Breast epithelium (tissue), 4 donors: ENCODE measurements at regions not wholly inside any gene's neighbourhood (a gene's known extent, or its start where the extent isn't known, plus 50 kb on each side); places are given as distances from the start of the nearest gene placed in this dataset.

Experiments used
- DNase-seq, 2 donors: peaks; one replicate each; pipeline ENCODE4 v3.0.0-alpha.2; 2019; ENCODE audit warnings: low spot score in 2 of 2
- H3K27ac ChIP-seq, 2 donors: fragments of 200-600 bp; sonication (generic) in 1 of 2; one replicate each; pipeline ENCODE4 v1.5.1; 2016 to 2019; ENCODE audit warnings: mild to moderate bottlenecking in 1 of 2
- H3K27me3 ChIP-seq, 2 donors: fragments of 200-600 bp; sonication (generic) in 1 of 2; one replicate each; pipeline versions ENCODE4 v1.5.1 to v1.6.0; 2017 to 2019; ENCODE audit warnings: control low read depth in 1 of 2, mild to moderate bottlenecking in 1 of 2
- H3K36me3 ChIP-seq: fragments of 200-600 bp; one replicate; pipeline ENCODE4 v1.5.1; 2019
- H3K4me1 ChIP-seq, 2 donors: fragments of 200-600 bp; sonication (generic); one replicate each; pipeline ENCODE4 v1.5.1; 2016 to 2019; ENCODE audit warnings: control low read depth in 1 of 2
- H3K4me3 ChIP-seq, 3 donors: fragments of 200-600 bp; sonication (generic); 1 replicate in 2 of 3; 2 replicates in 1 of 3; pipeline ENCODE4 v1.5.1; 2016 to 2019; ENCODE audit warnings: mild to moderate bottlenecking in 3 of 3, moderate library complexity in 2 of 3
- H3K9me3 ChIP-seq, 2 donors: fragments of 200-600 bp; sonication (generic) in 1 of 2; one replicate each; pipeline ENCODE4 v1.5.1; 2016 to 2019; ENCODE audit warnings: control low read depth in 1 of 2
- CTCF ChIP-seq, 3 donors: fragments of 450-650 bp; IDR thresholded peaks; one replicate each; pipeline ENCODE4 v1.5.1; 2016 to 2017; ENCODE audit warnings: antibody characterized with exemption in 3 of 3, mild to moderate bottlenecking in 3 of 3, moderate library complexity in 3 of 3
- POLR2A ChIP-seq: fragments of 450-650 bp; IDR thresholded peaks from one replicate; pipeline ENCODE4 v1.6.1; 2016; ENCODE audit warnings: antibody characterized with exemption, mild to moderate bottlenecking, moderate library complexity
- POLR2AphosphoS5 ChIP-seq, 3 donors: sonication (generic); formaldehyde crosslinking; IDR thresholded peaks; one replicate each; pipeline ENCODE4 v1.6.1; 2017; ENCODE audit warnings: antibody characterized with exemption in 3 of 3
- intact Hi-C: fragments of 100-400 bp; cut with DNase I; formaldehyde crosslinking; loops from one replicate; pipeline ENCODE4 v1.15.1; 2023; ENCODE audit warnings: low total_unique reads

- peaks cover 0 to 6% of the 10 kb centered on the region in 2 donors for H3K9me3 ChIP-seq
- DNase-seq: no peak
- H3K36me3 ChIP-seq: no peaks in the 10 kb centered on the region
- peaks cover 0 to 4% of the 10 kb centered on the region in 2 donors for H3K27me3 ChIP-seq
- no peaks in the 10 kb centered on the region for H3K4me1 ChIP-seq
- H3K4me3 ChIP-seq: no peak overlapping the region
- no peak overlapping the region for H3K27ac ChIP-seq
- no peak for TF ChIP-seq POLR2AphosphoS5 (IDR thresholded peaks at IDR 0.05)
- TF ChIP-seq CTCF (IDR thresholded peaks at IDR 0.05): no peak
- TF ChIP-seq POLR2A: no peak
- intact Hi-C loops: no loop called here
Measured at GRCh38 chrX:45309801-45310200, 109.1 kb upstream of the DIPK2B start.

- Histone ChIP-seq H3K9me3 (no peaks in the 10 kb centered on the region), H3K36me3 (no peaks in the 10 kb centered on the region), H3K4me1 (no peaks in the 10 kb centered on the region), H3K4me3 (no peak overlapping the region), H3K27ac (no peak overlapping the region), H3K27me3 (peaks cover 0 to 5% of the 10 kb centered on the region in 2 donors)
- intact Hi-C loops: no loop called here
- TF ChIP-seq CTCF (IDR thresholded peaks at IDR 0.05): no peak
- TF ChIP-seq POLR2A: no peak
- no peak for TF ChIP-seq POLR2AphosphoS5 (IDR thresholded peaks at IDR 0.05)
- DNase-seq: no peak
Measured at GRCh38 chrX:45309096-45309495, 108.4 kb upstream of the DIPK2B start.

GRCh38 chrX:45306794-45307193 lies 106.1 kb upstream of the DIPK2B start:
- Histone ChIP-seq H3K36me3 (peaks cover 10% of the 10 kb centered on the region), H3K4me3 (no peak overlapping the region), H3K9me3 (no peaks in the 10 kb centered on the region), H3K27me3 (peaks cover 0 to 11% of the 10 kb centered on the region in 2 donors), H3K27ac (no peak overlapping the region), H3K4me1 (no peaks in the 10 kb centered on the region)
- TF ChIP-seq POLR2A: no peak
- no peak for TF ChIP-seq POLR2AphosphoS5 (IDR thresholded peaks at IDR 0.05)
- TF ChIP-seq CTCF (IDR thresholded peaks at IDR 0.05): no peak
- DNase-seq: no peak
- intact Hi-C loops: no loop called here

- DNase-seq: no peak
- no peak overlapping the region for H3K4me3 ChIP-seq
- no peaks in the 10 kb centered on the region for H3K4me1 ChIP-seq
- TF ChIP-seq POLR2AphosphoS5 (IDR thresholded peaks at IDR 0.05) (no peak), POLR2A (no peak), CTCF (IDR thresholded peaks at IDR 0.05) (no peak)
- H3K27me3 ChIP-seq: peaks cover 0 to 40% of the 10 kb centered on the region in 2 donors
- H3K27ac ChIP-seq: no peak overlapping the region
- peaks cover 10% of the 10 kb centered on the region for H3K36me3 ChIP-seq
- intact Hi-C loops: no loop called here
- H3K9me3 ChIP-seq: no peaks in the 10 kb centered on the region
Measured at GRCh38 chrX:45300638-45301037, 100.0 kb upstream of the DIPK2B start.

GRCh38 chrX:45295259-45295986 lies 94.7 kb upstream of the DIPK2B start:
- peaks cover 0 to 42% of the 10 kb centered on the region in 2 donors for H3K27me3 ChIP-seq
- H3K9me3 ChIP-seq: no peaks in the 10 kb centered on the region
- H3K27ac ChIP-seq: no peak overlapping the region
- H3K4me3 ChIP-seq: no peak overlapping the region
- DNase-seq: no peak
- TF ChIP-seq CTCF (IDR thresholded peaks at IDR 0.05) (no peak), POLR2AphosphoS5 (IDR thresholded peaks at IDR 0.05) (no peak), POLR2A (no peak)
- no peaks in the 10 kb centered on the region for H3K36me3 ChIP-seq
- H3K4me1 ChIP-seq: no peaks in the 10 kb centered on the region
- intact Hi-C loops: no loop called here
